ENCODE measurements at regions not wholly inside any gene's neighbourhood (a gene's known extent, or its start where the extent isn't known, plus 50 kb on each side); places are given as distances from the start of the nearest gene placed in this dataset.

DNA sequence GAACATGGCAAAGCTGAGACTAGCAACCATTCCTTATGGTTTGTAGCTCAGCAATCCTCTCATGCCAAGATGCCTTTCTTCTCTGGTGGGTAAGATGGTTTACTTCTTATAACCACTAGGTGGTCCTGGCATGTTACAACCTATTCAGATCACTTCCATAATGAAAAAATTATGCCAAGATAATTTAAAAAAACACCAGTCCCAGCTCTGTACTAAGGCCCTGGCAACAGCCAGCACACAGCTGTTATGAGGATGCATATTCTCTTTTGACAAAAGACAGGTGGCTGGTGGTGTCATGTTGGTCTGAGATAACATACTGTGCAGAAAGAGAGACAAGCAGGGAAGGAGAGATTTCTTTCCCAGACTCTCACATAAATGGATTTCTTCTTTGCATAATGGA lies 65.7 kb upstream of the FRMD4B start:
- CTCF ChIA-PET, result interaction anchor here (0.5 to 5.0 kb wide), 6 partner anchors 10 to 652 kb away, joined by 3 to 34 read pairs (median 3); no protein-coding TSS in a partner anchor

DNA sequence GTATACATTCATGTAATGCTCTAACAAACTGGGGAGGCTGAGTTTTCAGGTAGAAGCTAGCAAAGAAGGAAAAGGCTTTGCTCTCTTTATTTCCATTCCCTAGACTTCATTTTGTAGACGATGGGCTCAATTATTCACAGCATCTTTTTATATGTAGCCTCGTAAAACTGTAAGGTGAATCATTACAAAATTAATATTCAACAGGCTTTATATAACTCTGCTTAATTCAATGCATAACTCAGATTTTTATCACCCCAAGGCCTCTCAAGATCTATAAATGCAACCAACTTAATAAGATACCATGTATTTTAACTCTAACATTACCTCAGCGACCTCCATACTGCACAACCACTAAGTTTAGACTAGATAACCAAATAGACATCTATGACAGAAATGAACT lies 63.0 kb upstream of the FRMD4B start:
- no TSS peak for BruUV-seq (replicated peaks)
- Histone ChIP-seq H3K36me3 (ENCODE audit: control insufficient read depth in 2 of 2, insufficient read depth in 2 of 2, low read length in 1 of 2) (no peaks in the 10 kb centered on the region), H4K20me1 (ENCODE audit: control insufficient read depth, insufficient read depth) (no peaks in the 10 kb centered on the region), H3K4me1 (ENCODE audit: control insufficient read depth, insufficient read depth, low read length) (no peaks in the 10 kb centered on the region), H2AFZ (ENCODE audit: control insufficient read depth, low read depth, low read length) (no peak overlapping the region), H3K4me2 (ENCODE audit: control insufficient read depth, insufficient read depth) (no peak overlapping the region), H3K79me2 (ENCODE audit: control insufficient read depth, insufficient read depth, low read length) (no peaks in the 10 kb centered on the region), H3K9ac (ENCODE audit: control insufficient read depth, insufficient read depth, low read length) (no peak overlapping the region), H3K4me3 (no peak overlapping the region), H3K27me3 (replicated peaks in 1 of 2; ENCODE audit: control insufficient read depth in 2 of 2, insufficient read depth in 2 of 2, low read length in 1 of 2) (no peaks in the 10 kb centered on the region), H3K27ac (ENCODE audit: control insufficient read depth, insufficient read depth) (no peak overlapping the region), H3K9me3 (replicated peaks; ENCODE audit: control insufficient read depth, insufficient read depth, low read length) (no peaks in the 10 kb centered on the region)
- ChIA-PET SMC1A (ENCODE audit: uncharacterized antibody, unreplicated experiment) (interaction anchor here (0.6 to 1.0 kb wide), 4 partner anchors 12 to 327 kb away, joined by 3 read pairs; no protein-coding TSS in a partner anchor), POLR2A (no interaction called here), RAD21 (ENCODE audit: unreplicated experiment) (no interaction called here), CTCF (interaction anchor here (5.0 kb wide), 1 partner anchor 8 kb away, joined by 34 read pairs; no protein-coding TSS in a partner anchor)
- DNase-seq (ENCODE audit: low read depth, low spot score) (no peak), ATAC-seq (no peak), FAIRE-seq (no peak)
- intact Hi-C loops (cut with micrococcal nuclease; ENCODE audit: unreplicated experiment), result no loop called here
- in situ Hi-C loops (cut with MboI), result no loop called here
- whole genome bisulfite sequencing (ENCODE audit: insufficient coverage, insufficient replicate concordance, low lambda C conversion rate, missing lambda C conversion rate), result 18% methylated on average over 3 of the region's 3 CpGs
- no peak for TF ChIP-seq BHLHE40 (IDR thresholded peaks at IDR 0.05; ENCODE audit: borderline replicate concordance in 1 of 2, low read depth in 2 of 2, low read length in 1 of 2)
- TF ChIP-seq ATF7 (IDR thresholded peaks at IDR 0.05; ENCODE audit: low read depth), result no peak
- TF ChIP-seq POLR2A (IDR thresholded peaks at IDR 0.05; ENCODE audit: low read depth, low read length), result no peak
- TF ChIP-seq SREBF1 (IDR thresholded peaks at IDR 0.05; ENCODE audit: low read length), result no peak
- no peak for TF ChIP-seq IKZF2 (IDR thresholded peaks at IDR 0.05)
- no peak for TF ChIP-seq RAD21 (IDR thresholded peaks at IDR 0.05; ENCODE audit: insufficient read depth, low read depth, low read length)
- TF ChIP-seq, protein P1, sequence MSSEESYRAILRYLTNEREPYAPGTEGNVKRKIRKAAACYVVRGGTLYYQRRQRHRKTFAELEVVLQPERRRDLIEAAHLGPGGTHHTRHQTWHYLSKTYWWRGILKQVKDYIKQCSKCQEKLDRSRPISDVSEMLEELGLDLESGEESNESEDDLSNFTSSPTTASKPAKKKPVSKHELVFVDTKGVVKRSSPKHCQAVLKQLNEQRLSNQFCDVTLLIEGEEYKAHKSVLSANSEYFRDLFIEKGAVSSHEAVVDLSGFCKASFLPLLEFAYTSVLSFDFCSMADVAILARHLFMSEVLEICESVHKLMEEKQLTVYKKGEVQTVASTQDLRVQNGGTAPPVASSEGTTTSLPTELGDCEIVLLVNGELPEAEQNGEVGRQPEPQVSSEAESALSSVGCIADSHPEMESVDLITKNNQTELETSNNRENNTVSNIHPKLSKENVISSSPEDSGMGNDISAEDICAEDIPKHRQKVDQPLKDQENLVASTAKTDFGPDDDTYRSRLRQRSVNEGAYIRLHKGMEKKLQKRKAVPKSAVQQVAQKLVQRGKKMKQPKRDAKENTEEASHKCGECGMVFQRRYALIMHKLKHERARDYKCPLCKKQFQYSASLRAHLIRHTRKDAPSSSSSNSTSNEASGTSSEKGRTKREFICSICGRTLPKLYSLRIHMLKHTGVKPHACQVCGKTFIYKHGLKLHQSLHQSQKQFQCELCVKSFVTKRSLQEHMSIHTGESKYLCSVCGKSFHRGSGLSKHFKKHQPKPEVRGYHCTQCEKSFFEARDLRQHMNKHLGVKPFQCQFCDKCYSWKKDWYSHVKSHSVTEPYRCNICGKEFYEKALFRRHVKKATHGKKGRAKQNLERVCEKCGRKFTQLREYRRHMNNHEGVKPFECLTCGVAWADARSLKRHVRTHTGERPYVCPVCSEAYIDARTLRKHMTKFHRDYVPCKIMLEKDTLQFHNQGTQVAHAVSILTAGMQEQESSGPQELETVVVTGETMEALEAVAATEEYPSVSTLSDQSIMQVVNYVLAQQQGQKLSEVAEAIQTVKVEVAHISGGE (CRISPR knock-in tag; IDR thresholded peaks at IDR 0.05), result no peak
- no peak for TF ChIP-seq TCF7 (IDR thresholded peaks at IDR 0.05; ENCODE audit: borderline replicate concordance)
- no peak for TF ChIP-seq WRNIP1 (IDR thresholded peaks at IDR 0.05; ENCODE audit: borderline replicate concordance, low read depth, low read length)
- TF ChIP-seq CHD4 (IDR thresholded peaks at IDR 0.05), result no peak
- no peak for TF ChIP-seq TAF1 (IDR thresholded peaks at IDR 0.05; ENCODE audit: borderline replicate concordance, low read depth, low read length)

More for the DNA sequence above, 65.7 kb upstream of the FRMD4B start:
- H3K4me3 ChIP-seq, result no peak overlapping the region
- H3K9me3 ChIP-seq (replicated peaks; ENCODE audit: control insufficient read depth, insufficient read depth, low read length), result no peaks in the 10 kb centered on the region; the same call in 2 of the 3 replicates
- no peaks in the 10 kb centered on the region for H4K20me1 ChIP-seq (ENCODE audit: control insufficient read depth, insufficient read depth)
- no peak overlapping the region for H3K4me2 ChIP-seq (ENCODE audit: control insufficient read depth, insufficient read depth)
- H3K9ac ChIP-seq (ENCODE audit: control insufficient read depth, insufficient read depth, low read length), result no peak overlapping the region
- no peak for DNase-seq (ENCODE audit: low read depth, low spot score)
- RAD21 ChIA-PET (ENCODE audit: unreplicated experiment), result interaction anchor here (0.8 to 1.4 kb wide), 2 partner anchors 11 to 12 kb away, joined by 3 read pairs; no protein-coding TSS in a partner anchor
- ATAC-seq, result peak; percentile 61
- in situ Hi-C loops (cut with MboI), result no loop called here
- intact Hi-C loops (cut with micrococcal nuclease; ENCODE audit: unreplicated experiment), result no loop called here
- no peaks in the 10 kb centered on the region for H3K27me3 ChIP-seq (replicated peaks in 1 of 2; ENCODE audit: control insufficient read depth in 2 of 2, insufficient read depth in 2 of 2, low read length in 1 of 2)
- H3K79me2 ChIP-seq (ENCODE audit: control insufficient read depth, insufficient read depth, low read length), result no peaks in the 10 kb centered on the region
- no peaks in the 10 kb centered on the region for H3K36me3 ChIP-seq (ENCODE audit: control insufficient read depth in 2 of 2, insufficient read depth in 2 of 2, low read length in 1 of 2)
- SMC1A ChIA-PET (ENCODE audit: uncharacterized antibody, unreplicated experiment), result interaction anchor here (0.8 to 2.4 kb wide), 7 partner anchors 8 to 290 kb away, joined by 3 to 12 read pairs (median 5); no protein-coding TSS in a partner anchor
- POLR2A ChIA-PET, result no interaction called here
- TF ChIP-seq, protein P2, sequence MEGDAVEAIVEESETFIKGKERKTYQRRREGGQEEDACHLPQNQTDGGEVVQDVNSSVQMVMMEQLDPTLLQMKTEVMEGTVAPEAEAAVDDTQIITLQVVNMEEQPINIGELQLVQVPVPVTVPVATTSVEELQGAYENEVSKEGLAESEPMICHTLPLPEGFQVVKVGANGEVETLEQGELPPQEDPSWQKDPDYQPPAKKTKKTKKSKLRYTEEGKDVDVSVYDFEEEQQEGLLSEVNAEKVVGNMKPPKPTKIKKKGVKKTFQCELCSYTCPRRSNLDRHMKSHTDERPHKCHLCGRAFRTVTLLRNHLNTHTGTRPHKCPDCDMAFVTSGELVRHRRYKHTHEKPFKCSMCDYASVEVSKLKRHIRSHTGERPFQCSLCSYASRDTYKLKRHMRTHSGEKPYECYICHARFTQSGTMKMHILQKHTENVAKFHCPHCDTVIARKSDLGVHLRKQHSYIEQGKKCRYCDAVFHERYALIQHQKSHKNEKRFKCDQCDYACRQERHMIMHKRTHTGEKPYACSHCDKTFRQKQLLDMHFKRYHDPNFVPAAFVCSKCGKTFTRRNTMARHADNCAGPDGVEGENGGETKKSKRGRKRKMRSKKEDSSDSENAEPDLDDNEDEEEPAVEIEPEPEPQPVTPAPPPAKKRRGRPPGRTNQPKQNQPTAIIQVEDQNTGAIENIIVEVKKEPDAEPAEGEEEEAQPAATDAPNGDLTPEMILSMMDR (IDR thresholded peaks at IDR 0.05 in 2 of 3, conservative IDR thresholded peaks at IDR 0.05 in 1 of 3; ENCODE audit: control insufficient read depth in 2 of 3, extremely low read depth in 1 of 3, insufficient read depth in 1 of 3, low read depth in 3 of 3, low read length in 3 of 3), result peak in 1 of 3 experiments; percentile 11; a peak in 1 of 6 replicates
- no peak for TF ChIP-seq CBX5 (IDR thresholded peaks at IDR 0.05; ENCODE audit: low read depth)
- H3K27ac ChIP-seq (ENCODE audit: control insufficient read depth, insufficient read depth), result no peak overlapping the region
- H2AFZ ChIP-seq (ENCODE audit: control insufficient read depth, low read depth, low read length), result no peak overlapping the region
- no peak for FAIRE-seq
- no peaks in the 10 kb centered on the region for H3K4me1 ChIP-seq (ENCODE audit: control insufficient read depth, insufficient read depth, low read length)
- no TSS peak for BruUV-seq (replicated peaks)
